ENCODE measurements at regions not wholly inside any gene's neighbourhood (a gene's known extent, or its start where the extent isn't known, plus 50 kb on each side); places are given as distances from the start of the nearest gene placed in this dataset.

GRCh38 chr20:16111852-16112412 lies 461.3 kb downstream of the KIF16B start:
- intact Hi-C loops (cut with micrococcal nuclease) (no loop called here), in situ Hi-C loops (cut with MboI; ENCODE audit: low sequenced_read_pairs) (no loop called here), dilution Hi-C loops (cut with HindIII; ENCODE audit: low sequenced_read_pairs, unreplicated experiment) (no loop called here)
- H2AK5ac ChIP-seq (ENCODE audit: low read depth, low read length), result no peak overlapping the region
- no peak overlapping the region for H4K5ac ChIP-seq (ENCODE audit: low read depth, low read length)
- H3K4me3 ChIP-seq (ENCODE audit: insufficient read depth, low read depth, low read length), result no peak overlapping the region
- no peak overlapping the region for H4K91ac ChIP-seq (ENCODE audit: insufficient read depth, low read depth, low read length)
- no peak overlapping the region for H3K9ac ChIP-seq (ENCODE audit: low read depth, low read length)
- H2AFZ ChIP-seq (replicated peaks; ENCODE audit: low read length, poor library complexity), result no peak overlapping the region
- no peak for ATAC-seq (ENCODE audit: low read depth)
- H3K56ac ChIP-seq (ENCODE audit: extremely low read depth, insufficient read depth, low read length), result no peak overlapping the region
- no peaks in the 10 kb centered on the region for H3K9me1 ChIP-seq (ENCODE audit: insufficient read depth, low read length)
- H4K20me1 ChIP-seq (ENCODE audit: insufficient read depth, low read length), result no peaks in the 10 kb centered on the region
- no peak overlapping the region for H2BK5ac ChIP-seq (ENCODE audit: low read depth, low read length, poor library complexity, severe bottlenecking)
- no peaks in the 10 kb centered on the region for H3K27me3 ChIP-seq (ENCODE audit: control insufficient read depth, insufficient read depth, low read length)
- ChIA-PET CTCF (no interaction called here), POLR2A (ENCODE audit: unreplicated experiment) (no interaction called here)
- H3K23ac ChIP-seq (ENCODE audit: low read depth, low read length), result no peak overlapping the region
- no TSS peak for BruUV-seq (replicated peaks)
- no CpG with 5 or more reads among the region's 6 CpGs for WGBS, 2 experiments (ENCODE audit: extremely low coverage in 2 of 2, insufficient read length in 1 of 2)
- DNase-seq, result no peak
- no peak overlapping the region for H2BK120ac ChIP-seq (ENCODE audit: low read depth, low read length)
- H2BK20ac ChIP-seq (ENCODE audit: low read depth, low read length), result no peak overlapping the region
- no peak overlapping the region for H4K8ac ChIP-seq (ENCODE audit: low read depth in 2 of 2, low read length in 2 of 2)
- H3K4me2 ChIP-seq (ENCODE audit: low read depth, low read length), result no peak overlapping the region
- no peak overlapping the region for H3K14ac ChIP-seq (replicated peaks; ENCODE audit: low read depth, low read length)
- H3K18ac ChIP-seq (ENCODE audit: low read depth, low read length), result no peak overlapping the region
- no peak overlapping the region for H2BK15ac ChIP-seq (ENCODE audit: low read depth, low read length)
- TF ChIP-seq ELK1 (IDR thresholded peaks at IDR 0.05; ENCODE audit: borderline replicate concordance, low read depth, low read length), result no peak
- no peak overlapping the region for H2AK9ac ChIP-seq (replicated peaks; ENCODE audit: low read depth, low read length, poor library complexity)
- H3K79me1 ChIP-seq (ENCODE audit: low read depth in 1 of 2, low read length in 2 of 2), result no peaks in the 10 kb centered on the region
- no peaks in the 10 kb centered on the region for H3K4me1 ChIP-seq (ENCODE audit: control insufficient read depth, insufficient read depth, low read length)
- no peaks in the 10 kb centered on the region for H3K36me3 ChIP-seq (ENCODE audit: control insufficient read depth, insufficient read depth, low read length)
- no peak overlapping the region for H3K27ac ChIP-seq (ENCODE audit: insufficient read depth, low read length)
- H3K4ac ChIP-seq (ENCODE audit: low read depth, low read length), result no peak overlapping the region
- H3K9me3 ChIP-seq (ENCODE audit: control insufficient read depth, insufficient read depth, low read length), result peaks cover 13% of the 10 kb centered on the region
